SHP77 treated with DMSO at 0.1 percent for 48 hours (cell line): ENCODE measurements at regions not wholly inside any gene's neighbourhood (a gene's known extent, or its start where the extent isn't known, plus 50 kb on each side); places are given as distances from the start of the nearest gene placed in this dataset.
"Not testable (repeated sequence)": the region's sequence is repeated elsewhere in the genome, so short reads cannot be mapped to it uniquely, and the experiment has no call there.

Source experiments
- DNase-seq: peaks from one replicate; lab custom pipeline; 2025; lab: John Stamatoyannopoulos, UW

DNA sequence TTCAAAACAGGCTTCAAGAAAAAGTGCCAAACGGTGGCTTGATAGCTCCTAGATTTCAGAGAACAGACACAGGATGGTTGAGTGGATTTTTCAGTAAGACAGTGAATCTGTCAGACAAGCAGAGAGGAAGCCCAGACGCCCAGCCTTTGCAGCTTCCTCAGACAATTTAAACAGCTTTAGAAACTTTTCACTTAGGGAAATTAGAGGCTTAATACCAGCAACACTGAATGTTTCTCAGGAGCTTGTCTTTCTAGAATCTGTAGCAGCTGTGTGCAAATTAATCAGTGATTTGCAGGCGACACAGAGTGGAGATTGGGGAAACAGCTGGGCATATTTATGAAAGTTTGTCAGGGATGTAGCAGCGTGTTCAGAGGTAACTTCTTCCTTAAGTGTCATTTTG is 362.1 kb downstream of the GALC start:
- no peak for DNase-seq

GRCh38 chr14:87629788-87630187 is 363.2 kb downstream of the GALC start:
- DNase-seq: no peak

GRCh38 chr14:87628780-87629179 is 364.2 kb downstream of the GALC start:
- no peak for DNase-seq

GRCh38 chr14:87628129-87628528 is 364.9 kb downstream of the GALC start:
- no peak for DNase-seq

- DNase-seq: no peak
Measured at GRCh38 chr14:87626266-87626665, 366.7 kb downstream of the GALC start.

DNA sequence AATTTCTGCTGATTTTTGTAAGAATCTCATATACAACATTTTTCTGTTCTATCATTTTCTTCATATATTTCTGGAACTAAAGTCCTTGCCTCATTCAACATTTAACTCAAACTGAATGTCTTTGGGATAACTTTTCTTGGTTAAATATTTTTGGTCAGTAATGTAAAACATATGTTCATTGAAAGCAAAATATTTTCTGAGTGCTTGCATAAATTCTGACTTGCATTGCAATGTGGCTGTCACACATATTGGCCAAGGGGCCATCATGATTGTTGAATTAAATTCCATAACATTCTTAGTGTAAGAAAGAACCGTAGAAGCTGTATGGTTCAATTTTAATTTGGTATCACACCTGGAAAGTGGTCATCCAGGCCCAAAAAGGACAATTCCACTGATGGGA is 369.4 kb downstream of the GALC start:
- DNase-seq: no peak

GRCh38 chr14:87617079-87617478 is 375.9 kb downstream of the GALC start:
- DNase-seq: no peak

DNA sequence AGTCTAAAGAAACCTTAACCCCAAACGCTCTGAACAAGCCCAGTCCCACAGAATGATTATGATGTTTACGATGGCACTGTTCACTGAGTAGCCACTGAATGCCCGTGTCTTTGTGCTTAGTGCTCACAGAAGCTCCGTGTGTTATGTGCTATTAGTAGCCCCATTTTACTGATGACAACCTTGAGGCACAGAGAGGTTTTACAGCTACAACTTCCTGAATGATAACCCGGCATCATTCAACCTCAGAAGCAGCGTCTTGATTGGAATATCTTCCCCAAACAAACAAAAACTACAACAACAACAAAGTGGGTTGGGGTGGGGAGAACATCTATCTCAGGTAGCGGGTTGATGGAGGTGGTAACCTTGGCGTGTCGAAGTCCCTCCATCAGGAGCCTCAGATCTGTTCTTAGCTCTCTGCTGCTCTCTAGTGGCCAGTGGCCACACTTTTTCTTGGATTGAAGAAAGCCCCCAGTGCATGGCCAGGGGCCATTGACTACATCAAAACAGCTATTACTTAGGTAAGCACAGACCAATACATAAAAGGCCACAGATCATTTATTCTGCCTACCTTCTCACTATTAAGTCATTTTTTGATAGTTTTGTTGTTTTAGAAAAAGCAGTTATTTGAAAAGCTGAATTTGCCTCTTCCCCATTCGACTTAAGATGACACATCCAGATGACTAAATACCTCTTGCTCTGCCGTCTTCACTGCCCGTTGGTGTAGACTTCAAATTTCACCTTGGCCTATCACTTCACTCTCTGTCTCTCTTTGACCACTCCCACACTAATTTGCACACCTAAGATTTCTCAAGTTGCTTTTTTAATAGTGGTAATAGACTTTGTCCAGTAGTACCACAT is 376.9 kb downstream of the GALC start:
- peak; percentile 23 for DNase-seq

DNA sequence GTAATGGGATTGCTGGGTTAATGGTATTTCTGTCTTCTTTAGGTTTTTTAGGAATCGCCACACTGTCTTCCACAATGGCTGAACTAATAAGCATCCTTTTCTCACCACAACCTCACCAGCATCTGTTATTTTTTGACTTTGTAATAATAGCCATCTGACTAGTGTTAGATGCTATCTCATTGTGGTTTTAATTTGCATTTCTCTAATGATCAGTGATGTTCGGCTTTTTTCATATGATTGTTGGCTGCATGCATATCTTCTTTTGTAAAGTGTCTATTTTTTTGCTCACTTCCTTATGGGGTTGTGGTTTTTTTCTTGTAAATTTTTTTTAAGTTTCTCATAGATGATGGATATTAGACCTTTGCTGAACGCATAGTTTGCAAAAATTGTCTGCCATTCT is 377.9 kb downstream of the GALC start:
- no peak for DNase-seq

DNA sequence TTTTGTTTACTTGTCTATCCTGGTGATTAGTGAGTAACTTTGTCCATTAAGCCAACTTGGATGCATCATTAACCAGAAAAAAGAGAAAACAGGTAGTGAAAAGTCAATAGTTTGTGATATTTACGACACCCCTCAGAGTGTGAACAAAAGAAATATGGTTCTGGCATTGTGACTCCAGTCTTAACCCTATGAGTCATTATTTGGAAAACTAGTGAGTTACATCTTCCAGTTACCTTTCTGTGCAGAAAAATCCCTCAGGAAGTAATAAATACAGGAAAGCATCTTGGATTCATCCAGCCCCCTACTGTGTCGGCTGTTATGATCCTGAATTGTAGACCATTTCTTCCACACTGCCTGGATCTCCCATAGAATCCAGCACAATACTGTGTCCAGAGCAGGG is 379.1 kb downstream of the GALC start:
- DNase-seq: no peak

GRCh38 chr14:87607056-87607455 is 385.9 kb downstream of the GALC start:
- not testable (repeated sequence) for DNase-seq

GRCh38 chr14:87601036-87601435 is 391.9 kb downstream of the GALC start:
- DNase-seq: no peak

DNA sequence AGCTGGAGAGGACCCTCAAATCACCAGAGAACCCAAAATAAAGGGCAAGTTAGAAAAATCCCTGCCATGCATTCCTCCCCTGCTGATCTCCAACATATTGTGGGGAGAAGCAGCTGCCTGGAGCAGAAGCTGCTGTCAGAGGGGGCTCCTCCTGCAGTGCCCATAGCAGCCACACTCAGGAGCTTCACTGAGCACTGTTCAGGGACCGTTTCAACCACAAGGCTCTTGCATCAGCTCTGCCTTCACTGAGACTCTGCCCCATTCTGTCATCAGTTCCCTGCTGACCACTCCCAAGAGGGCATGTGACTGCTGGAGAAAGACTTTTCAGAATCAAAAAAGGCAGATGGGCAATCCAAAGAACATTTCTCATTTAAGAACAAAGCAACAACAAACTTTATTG is 392.7 kb downstream of the GALC start:
- no peak for DNase-seq

DNA sequence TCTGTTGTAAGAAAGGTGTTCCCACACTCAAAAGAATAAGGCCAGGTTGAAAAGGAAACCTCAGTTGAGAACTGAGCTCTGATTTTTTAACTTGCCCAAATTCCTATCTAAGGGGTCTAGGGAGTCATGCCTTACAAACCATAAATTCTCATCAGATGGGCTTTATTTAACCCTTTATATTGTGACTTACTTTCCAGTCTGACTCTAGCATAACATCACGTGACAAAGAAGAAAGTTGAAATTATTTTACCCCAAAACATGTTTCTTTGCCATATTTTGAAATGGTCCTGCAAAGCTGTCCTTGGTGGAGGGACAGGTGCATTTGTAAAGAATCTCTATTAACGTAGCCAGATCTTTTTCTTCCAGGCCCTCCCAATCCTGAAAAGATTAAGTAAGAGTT is 411.7 kb downstream of the GALC start:
- no peak for DNase-seq

DNA sequence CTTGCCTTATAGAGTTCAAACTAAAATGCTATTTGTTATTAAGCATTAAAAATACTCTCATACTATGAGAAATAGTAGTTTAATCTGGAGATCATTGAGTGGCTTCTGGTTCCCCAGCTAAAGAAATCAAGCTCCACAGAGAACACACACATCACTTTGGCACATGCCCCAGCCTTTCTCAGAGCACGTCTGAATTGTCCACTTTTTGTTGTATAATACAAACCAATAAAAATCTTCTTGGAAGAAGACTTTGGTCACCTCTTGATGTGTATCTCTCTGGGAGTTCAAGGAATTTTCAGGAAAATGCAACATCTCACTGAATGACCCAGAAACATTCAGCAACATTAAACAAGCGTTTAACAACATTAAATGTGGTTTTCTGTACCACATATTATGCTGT is 413.9 kb downstream of the GALC start:
- DNase-seq: no peak

- DNase-seq: no peak
Measured at GRCh38 chr14:87575378-87575777, 417.6 kb downstream of the GALC start.

DNA sequence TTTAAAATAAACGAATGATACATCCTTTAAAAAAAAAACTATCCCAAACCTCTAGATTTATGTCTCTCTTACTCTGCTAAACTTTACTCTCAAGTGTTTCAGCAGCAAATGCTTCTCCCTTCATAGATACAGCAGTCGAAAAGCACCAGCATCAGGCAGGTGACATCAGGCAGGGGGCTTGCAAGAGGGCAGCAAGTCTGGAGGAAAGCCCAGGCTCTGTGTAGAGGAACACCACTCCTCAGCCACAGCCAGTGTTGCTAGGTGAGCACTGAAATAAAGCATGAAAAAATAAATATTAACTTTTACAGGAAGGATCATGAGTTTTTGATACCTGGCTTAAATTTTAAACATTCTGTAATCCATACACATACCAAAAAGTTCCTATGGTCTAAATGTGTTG is 419.4 kb downstream of the GALC start:
- DNase-seq: no peak

GRCh38 chr14:87567618-87568295 is 425.2 kb downstream of the GALC start:
- DNase-seq: no peak

DNA sequence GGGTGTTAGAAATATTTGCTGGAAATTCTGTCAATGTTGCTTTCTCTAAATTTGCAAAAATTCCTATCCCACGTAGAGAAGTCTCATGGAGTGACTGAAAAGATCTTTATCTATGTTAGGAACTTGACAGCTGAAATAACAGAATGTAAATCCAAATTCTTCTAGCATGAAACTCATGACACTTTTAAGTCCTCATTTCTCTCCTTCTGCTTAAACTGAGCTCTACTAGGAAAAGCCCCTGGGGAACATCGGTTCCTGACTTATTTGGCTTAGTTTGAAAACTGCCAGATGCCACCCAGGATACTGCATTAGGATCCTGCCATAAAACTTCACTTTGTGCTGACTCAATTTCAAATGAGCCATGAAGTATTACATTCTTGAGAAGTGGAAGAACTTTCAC is 426.0 kb downstream of the GALC start:
- DNase-seq: no peak

GRCh38 chr14:87547536-87547935 is 445.4 kb downstream of the GALC start:
- DNase-seq: no peak

GRCh38 chr14:87542288-87542687 is 450.7 kb downstream of the GALC start:
- no peak for DNase-seq

DNA sequence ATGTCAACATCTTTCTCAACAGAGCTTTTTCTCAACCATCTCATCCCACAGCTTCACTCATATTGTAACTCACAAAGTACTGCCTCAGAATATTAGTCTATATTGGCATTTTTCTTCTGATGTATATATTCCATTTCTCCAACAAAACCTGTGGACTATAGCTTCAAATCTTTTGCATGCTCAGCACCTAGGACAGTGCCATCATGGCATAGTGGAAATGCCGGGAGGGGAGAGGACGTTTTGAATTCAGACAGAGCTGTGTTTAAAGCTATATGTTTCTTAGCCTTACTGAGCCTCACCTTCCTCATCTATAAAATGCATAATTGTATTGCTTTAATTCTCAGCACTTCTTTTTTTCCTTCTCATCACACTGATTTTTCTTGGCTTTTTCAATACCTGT is 452.6 kb downstream of the GALC start:
- no peak for DNase-seq

DNA sequence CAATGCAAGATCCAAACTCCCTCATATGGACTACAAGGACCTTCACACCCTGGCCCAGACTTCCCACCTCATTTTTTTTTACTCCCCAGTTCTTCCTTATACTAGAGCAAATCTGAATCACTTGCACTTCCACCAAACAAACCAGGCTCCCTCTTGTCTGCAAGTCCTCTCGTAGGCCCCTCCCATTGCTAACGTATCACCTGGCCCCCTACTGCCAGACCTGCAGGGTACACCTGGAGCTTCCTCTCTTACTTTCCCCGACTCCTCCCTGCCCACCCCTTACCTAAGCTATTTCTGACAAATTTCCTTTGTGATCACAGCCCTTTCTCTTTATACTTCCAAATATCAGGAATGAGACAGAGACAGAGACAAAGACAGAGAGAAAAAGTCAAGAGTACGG is 463.9 kb downstream of the GALC start:
- DNase-seq: no peak

GRCh38 chr14:87526731-87527130 is 466.3 kb downstream of the GALC start:
- no peak for DNase-seq
